Right kidney (tissue), 1 donor: ENCODE measurements at regions not wholly inside any gene's neighbourhood (a gene's known extent, or its start where the extent isn't known, plus 50 kb on each side); places are given as distances from the start of the nearest gene placed in this dataset.
"Not testable (repeated sequence)": the region's sequence is repeated elsewhere in the genome, so short reads cannot be mapped to it uniquely, and the experiment has no call there.

Source experiments
- DNase-seq: peaks from one replicate; pipeline ENCODE4 v3.0.0-alpha.2; 2016

DNA sequence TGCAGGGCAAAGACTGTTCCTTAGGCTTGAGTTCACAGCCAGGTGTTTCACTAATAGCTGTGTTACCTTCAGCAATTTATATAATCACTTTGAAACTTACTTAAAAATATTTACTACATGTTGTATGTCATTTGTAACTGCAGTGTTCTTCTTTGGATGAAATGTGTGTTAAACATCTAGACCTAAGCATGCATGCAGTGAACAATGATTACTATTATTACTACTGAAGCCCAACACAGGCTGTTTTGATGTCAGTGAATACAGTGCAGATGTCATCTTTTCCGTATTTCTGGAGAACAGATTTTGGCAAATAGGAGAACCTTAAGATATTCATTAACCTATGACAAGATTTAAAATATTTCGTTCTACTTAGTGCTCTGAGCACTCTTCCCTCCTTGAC is 101.8 kb upstream of the ANK2 start:
- no peak for DNase-seq

- DNase-seq: no peak
These were observed 97.8 kb upstream of the ANK2 start for GRCh38 chr4:112951362-112952312.

DNA sequence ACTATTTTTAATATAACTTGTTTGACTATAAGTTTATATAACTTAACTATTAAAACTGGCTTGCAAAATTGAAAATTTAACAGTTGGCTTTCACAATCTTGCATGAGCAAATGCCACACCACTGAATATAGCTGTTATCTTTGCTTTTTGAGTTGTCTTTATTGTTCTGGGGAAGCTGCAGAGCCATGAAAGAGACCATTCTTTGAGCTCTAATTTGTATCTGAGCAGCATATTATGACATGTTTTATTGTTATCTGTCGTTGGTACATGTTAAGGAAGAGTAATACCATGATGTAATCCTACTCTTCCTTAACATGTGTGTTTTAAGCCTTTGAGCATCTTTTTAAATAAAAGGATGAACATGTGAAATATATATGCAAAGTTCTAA is 97.1 kb upstream of the ANK2 start:
- DNase-seq: no peak

GRCh38 chr4:112953262-112953661 is 96.2 kb upstream of the ANK2 start:
- no peak for DNase-seq

- DNase-seq: no peak
These were observed 95.2 kb upstream of the ANK2 start for GRCh38 chr4:112954286-112954685.

DNA sequence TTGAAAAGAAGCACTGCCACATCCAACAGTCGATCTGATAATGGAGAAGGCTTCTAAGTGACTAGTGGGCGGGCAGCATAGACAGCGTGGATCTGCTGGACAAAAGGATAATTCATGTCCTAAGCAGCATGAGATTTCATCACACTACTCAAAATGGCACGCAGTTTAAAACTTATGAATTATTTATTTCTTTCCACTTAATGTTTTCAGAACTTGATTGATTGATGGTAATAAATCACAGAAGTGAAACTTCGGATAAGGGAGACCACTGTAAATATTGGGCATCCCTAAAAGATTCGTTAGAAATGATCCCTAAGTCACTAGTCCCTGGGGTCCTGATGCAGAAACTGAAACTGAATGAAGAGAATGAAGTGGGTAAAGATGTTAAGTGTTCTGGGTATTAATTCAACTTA is 93.0 kb upstream of the ANK2 start:
- no peak for DNase-seq

- DNase-seq: not testable (repeated sequence)
These were observed 91.7 kb upstream of the ANK2 start for GRCh38 chr4:112957764-112958163.

DNA sequence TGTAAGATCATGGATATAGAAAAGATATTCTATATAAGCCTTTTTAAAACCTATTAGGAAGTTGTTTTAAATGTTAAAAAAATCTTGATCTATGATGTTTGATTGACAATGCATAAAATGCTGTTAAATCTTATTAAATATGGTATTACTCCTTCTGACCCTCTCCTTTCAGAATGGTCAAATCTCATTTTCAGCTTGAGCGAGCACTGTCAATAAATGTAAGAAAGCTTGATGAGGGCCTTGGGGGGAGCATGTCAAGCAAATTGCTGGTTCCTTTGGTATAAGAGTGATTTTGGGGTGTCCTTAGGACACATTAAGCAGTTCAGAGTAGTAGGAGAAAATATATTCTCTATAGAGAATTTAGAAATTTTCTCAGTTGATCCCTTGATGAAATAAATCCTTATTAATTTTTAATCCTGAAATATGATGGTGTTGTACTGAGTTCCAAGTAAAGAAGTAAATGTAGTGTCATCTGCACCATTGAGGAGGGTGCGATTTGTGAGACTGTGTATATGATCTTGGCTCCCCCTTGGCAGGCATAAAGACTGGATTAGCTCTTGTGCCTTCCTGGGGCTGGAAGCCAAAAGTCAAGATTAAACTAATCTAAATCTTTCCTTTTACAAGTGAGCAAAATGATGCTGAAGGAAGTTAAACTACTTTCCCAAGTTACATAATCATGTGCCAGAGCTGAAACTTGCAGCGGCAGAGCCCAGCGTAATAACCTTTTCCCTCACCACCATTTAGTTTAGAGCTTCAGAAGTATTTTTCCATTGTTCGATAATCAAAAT is 82.6 kb upstream of the ANK2 start:
- DNase-seq: no peak

- DNase-seq: no peak
These were observed 80.8 kb upstream of the ANK2 start for GRCh38 chr4:112968451-112969159.

DNA sequence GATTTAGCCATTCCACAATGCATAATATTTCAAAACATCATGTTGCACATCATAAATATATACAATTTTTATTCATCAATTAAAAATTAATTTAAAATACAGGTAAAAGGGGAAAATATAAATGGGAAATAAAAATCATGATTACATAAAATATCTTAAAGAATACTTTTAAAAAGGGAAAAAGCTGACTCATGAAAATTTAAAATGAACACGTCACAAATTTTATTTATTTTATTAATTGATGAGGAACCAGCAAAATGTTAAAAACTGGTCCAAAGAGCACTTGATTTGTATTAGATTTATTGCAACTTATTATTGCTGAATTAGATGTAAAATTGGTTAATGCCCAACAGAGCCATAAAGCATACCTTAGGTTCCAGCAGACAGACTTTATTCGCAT is 78.5 kb upstream of the ANK2 start:
- DNase-seq: no peak

DNA sequence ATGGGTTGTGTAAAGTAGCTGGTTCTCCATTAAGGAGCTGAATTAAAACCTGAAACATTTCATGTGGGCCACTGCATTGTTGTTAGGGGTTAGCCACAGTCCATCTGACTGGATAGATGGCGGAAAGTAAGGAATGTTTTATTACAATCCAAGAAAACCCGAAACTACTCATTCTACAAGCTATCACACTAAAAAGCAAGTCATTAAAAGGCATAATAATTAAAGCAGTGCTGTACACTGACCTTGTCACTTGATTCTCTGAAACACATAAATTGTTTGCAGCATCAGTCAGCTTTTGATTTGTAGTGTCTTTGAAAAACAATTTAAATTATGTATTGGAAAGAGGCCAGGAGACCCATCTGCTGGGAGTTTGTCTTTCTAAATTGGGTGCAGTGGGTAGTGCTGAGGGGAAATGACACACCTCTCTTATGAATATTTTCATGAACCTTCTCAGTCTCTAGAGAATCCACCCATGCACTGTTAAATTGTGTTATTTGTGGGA is 75.7 kb upstream of the ANK2 start:
- DNase-seq: no peak

DNA sequence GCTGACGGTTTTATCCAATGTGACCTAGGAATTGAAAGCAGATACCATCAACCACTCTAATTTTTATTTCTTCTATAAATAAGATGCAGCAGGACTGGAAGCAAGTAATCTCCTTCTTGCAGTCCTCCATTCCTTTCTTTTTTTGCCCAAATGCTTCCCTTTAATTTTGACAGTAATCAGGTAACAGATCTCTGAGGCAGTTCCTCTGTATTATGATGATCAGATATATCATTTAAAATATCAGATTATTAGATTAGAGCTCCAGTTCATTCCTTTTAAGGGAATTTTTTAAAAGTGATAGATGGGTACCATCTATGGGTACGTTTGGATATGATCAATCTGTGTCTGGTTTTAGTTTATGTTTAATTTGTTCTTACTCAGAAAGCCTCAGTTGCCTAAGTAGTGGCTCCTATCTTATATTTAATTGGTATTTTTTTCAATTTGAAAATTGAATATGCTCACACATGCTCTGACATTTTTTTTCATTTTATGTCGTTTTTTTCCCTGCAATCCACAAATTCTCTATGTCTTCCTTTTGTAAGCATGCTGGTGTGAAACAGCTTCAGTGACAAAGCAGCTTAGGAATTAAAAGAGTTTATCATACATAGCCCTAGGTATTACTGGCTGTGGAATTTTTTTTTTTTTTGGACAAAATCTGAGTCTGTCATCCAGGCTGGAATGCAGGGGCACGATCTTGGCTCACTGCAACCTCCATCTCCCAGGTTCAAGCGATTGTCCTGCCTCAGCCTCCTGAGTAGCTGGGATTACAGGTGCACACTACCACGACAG is 73.7 kb upstream of the ANK2 start:
- no peak for DNase-seq

- no peak for DNase-seq
These were observed 70.6 kb upstream of the ANK2 start for GRCh38 chr4:112978691-112979472.

- no peak for DNase-seq
These were observed 69.5 kb upstream of the ANK2 start for GRCh38 chr4:112979881-112980421.

- no peak for DNase-seq
These were observed 66.8 kb upstream of the ANK2 start for GRCh38 chr4:112982680-112983079.

DNA sequence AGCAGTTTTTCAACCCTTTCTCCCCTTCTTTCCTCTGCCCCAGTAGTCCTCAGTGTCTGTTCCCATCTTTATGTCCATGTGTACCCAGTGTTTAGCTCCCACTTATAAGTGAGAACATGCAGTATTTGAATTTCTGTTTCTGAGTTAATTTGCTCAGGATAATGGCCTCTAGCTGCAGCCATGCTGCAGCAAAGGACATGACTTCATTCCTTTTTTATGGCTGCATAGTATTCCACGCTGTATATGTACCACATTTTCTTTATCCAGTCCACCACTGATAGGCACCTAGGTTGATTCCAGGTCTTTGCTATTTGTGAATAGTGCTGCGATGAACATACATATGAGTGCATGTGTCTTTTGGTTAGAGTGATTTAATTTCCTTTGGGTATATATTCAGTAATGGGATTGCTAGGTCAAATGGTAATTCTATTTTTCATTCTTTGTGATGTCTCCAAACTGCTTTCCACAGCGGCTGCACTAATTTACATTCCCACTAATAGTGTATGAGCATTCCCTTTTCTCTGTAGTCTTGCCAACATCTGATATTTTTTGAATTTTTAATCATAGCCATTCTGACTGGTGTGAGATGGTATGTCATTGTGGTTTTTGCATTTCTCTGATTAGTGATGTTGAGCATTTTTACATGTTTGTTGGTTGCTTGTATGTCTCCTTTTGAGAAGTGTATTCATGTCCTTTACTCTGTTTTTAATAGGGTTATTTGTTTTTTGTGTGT is 54.6 kb upstream of the ANK2 start:
- no peak for DNase-seq
